ENCODE measurements at regions not wholly inside any gene's neighbourhood (a gene's known extent, or its start where the extent isn't known, plus 50 kb on each side); places are given as distances from the start of the nearest gene placed in this dataset.

DNA sequence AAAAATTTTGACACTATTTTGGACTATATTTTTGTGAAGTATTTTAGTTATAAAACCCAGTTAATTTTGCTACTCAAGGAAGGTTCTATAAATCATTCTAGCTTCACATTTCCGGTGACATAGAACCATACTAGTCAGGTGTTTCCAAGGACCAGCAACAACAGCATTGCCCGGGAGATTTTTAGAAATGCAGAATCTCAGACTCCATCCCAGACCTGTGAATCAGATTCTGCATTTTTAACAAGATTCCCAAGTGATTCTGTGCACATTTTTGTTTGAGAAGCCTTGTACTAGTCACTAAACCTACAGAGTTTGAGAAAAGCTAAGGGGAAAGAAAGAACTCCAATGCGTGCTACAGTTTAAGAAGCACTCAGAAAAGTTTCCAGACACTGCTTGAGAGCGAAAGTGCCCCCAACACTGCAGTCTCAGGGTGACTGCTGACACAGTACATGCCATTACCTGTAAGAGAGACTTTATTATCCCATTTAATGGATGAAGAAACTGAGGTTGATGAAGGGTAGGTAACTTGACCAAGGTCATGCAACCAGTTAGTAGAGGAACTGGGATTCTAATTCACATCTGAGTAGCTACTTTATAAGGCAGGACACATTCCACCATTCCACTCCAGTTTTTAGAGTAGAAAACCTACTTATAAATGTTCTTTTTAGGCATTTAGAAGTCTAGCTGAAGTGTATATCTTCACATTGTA, 49.7 kb upstream of the USP3 start:
- H3K27ac ChIP-seq = no peak overlapping the region
- intact Hi-C loops (cut with DNase I) = no loop called here
- TF ChIP-seq, protein P1, sequence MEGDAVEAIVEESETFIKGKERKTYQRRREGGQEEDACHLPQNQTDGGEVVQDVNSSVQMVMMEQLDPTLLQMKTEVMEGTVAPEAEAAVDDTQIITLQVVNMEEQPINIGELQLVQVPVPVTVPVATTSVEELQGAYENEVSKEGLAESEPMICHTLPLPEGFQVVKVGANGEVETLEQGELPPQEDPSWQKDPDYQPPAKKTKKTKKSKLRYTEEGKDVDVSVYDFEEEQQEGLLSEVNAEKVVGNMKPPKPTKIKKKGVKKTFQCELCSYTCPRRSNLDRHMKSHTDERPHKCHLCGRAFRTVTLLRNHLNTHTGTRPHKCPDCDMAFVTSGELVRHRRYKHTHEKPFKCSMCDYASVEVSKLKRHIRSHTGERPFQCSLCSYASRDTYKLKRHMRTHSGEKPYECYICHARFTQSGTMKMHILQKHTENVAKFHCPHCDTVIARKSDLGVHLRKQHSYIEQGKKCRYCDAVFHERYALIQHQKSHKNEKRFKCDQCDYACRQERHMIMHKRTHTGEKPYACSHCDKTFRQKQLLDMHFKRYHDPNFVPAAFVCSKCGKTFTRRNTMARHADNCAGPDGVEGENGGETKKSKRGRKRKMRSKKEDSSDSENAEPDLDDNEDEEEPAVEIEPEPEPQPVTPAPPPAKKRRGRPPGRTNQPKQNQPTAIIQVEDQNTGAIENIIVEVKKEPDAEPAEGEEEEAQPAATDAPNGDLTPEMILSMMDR (IDR thresholded peaks at IDR 0.05) = no peak
- no peak for TF ChIP-seq POLR2A (IDR thresholded peaks at IDR 0.05)
- no peaks in the 10 kb centered on the region for H3K9me3 ChIP-seq
- DNase-seq = no peak
- 75 to 95% methylated on average over 4 of the region's 4 CpGs for WGBS, 2 donors
- no peak overlapping the region for H3K4me3 ChIP-seq (replicated peaks in 1 of 3)
- no peaks in the 10 kb centered on the region for H3K36me3 ChIP-seq
- peaks cover 0 to 12% of the 10 kb centered on the region in 2 donors for H3K4me1 ChIP-seq
- H3K27me3 ChIP-seq = no peaks in the 10 kb centered on the region
